ENCODE measurements at regions not wholly inside any gene's neighbourhood (a gene's known extent, or its start where the extent isn't known, plus 50 kb on each side); places are given as distances from the start of the nearest gene placed in this dataset.
"Not testable (repeated sequence)": the region's sequence is repeated elsewhere in the genome, so short reads cannot be mapped to it uniquely, and the experiment has no call there.

- DNase-seq: peak; percentile 72
Observed at GRCh38 chr1:208349694-208350330, 105.6 kb upstream of the PLXNA2 start.

- DNase-seq: no peak
Observed at GRCh38 chr1:208350815-208351214, 106.6 kb upstream of the PLXNA2 start.

GRCh38 chr1:208351838-208352237 is 107.7 kb upstream of the PLXNA2 start:
- DNase-seq: no peak

GRCh38 chr1:208353797-208354196 is 109.6 kb upstream of the PLXNA2 start:
- not testable (repeated sequence) for DNase-seq

GRCh38 chr1:208357644-208358507 is 113.7 kb upstream of the PLXNA2 start:
- no peak for DNase-seq

GRCh38 chr1:208358651-208359050 is 114.5 kb upstream of the PLXNA2 start:
- no peak for DNase-seq

GRCh38 chr1:208362011-208362410 is 117.8 kb upstream of the PLXNA2 start:
- no peak for DNase-seq

- DNase-seq: no peak
Observed at GRCh38 chr1:208366559-208366958, 122.4 kb upstream of the PLXNA2 start.

- DNase-seq: no peak
Observed at GRCh38 chr1:208369045-208369444, 124.9 kb upstream of the PLXNA2 start.

GRCh38 chr1:208369658-208370057 is 125.5 kb upstream of the PLXNA2 start:
- DNase-seq: no peak

GRCh38 chr1:208374391-208374941 is 130.3 kb upstream of the PLXNA2 start:
- DNase-seq: peak; percentile 28

- no peak for DNase-seq
Observed at GRCh38 chr1:208381481-208381880, 137.3 kb upstream of the PLXNA2 start.

GRCh38 chr1:208387908-208388811 is 144.0 kb upstream of the PLXNA2 start:
- peak; percentile 86 for DNase-seq

GRCh38 chr1:208393416-208393815 is 149.2 kb upstream of the PLXNA2 start:
- no peak for DNase-seq

GRCh38 chr1:208393826-208394225 is 149.6 kb upstream of the PLXNA2 start:
- DNase-seq: no peak

GRCh38 chr1:208397286-208397685 is 153.1 kb upstream of the PLXNA2 start:
- DNase-seq: no peak

- DNase-seq: no peak
Observed at GRCh38 chr1:208405014-208405413, 160.8 kb upstream of the PLXNA2 start.

- no peak for DNase-seq
Observed at GRCh38 chr1:208409176-208409575, 165.0 kb upstream of the PLXNA2 start.

GRCh38 chr1:208410409-208410808 is 166.2 kb upstream of the PLXNA2 start:
- DNase-seq: no peak

GRCh38 chr1:208413006-208413405 is 168.8 kb upstream of the PLXNA2 start:
- no peak for DNase-seq

- no peak for DNase-seq
Observed at GRCh38 chr1:208418667-208419066, 174.5 kb upstream of the PLXNA2 start.

GRCh38 chr1:208419746-208420420 is 175.7 kb upstream of the PLXNA2 start:
- no peak for DNase-seq
